KMS-11 (cell line): ENCODE measurements at regions not wholly inside any gene's neighbourhood (a gene's known extent, or its start where the extent isn't known, plus 50 kb on each side); places are given as distances from the start of the nearest gene placed in this dataset.

ENCODE experiments used
- H2AFZ ChIP-seq: fragments of 200-600 bp; sonication (generic); 2 replicates; pipeline ENCODE4 v1.6.1; 2016; ENCODE audit warnings: antibody characterized with exemption, mixed run types, low read depth
- H3K27ac ChIP-seq: fragments of 200-600 bp; sonication (generic); 2 replicates; pipeline ENCODE4 v1.6.1; 2016; ENCODE audit warnings: mild to moderate bottlenecking, mixed run types
- H3K27me3 ChIP-seq: fragments of 200-600 bp; sonication (generic); 2 replicates; pipeline ENCODE4 v1.6.1; 2017; ENCODE audit warnings: mild to moderate bottlenecking, low read depth, mixed run types, moderate library complexity; ENCODE audit not compliant: insufficient read depth
- H3K36me3 ChIP-seq: fragments of 200-600 bp; sonication (generic); 2 replicates; pipeline ENCODE4 v1.6.1; 2017; ENCODE audit warnings: mild to moderate bottlenecking, mixed run types; ENCODE audit not compliant: insufficient read depth
- H3K4me1 ChIP-seq: fragments of 200-600 bp; sonication (generic); 2 replicates; pipeline ENCODE4 v1.6.1; 2016; ENCODE audit warnings: mild to moderate bottlenecking, low read depth, mixed run types; ENCODE audit not compliant: poor library complexity, severe bottlenecking
- H3K4me2 ChIP-seq: fragments of 200-600 bp; sonication (generic); 2 replicates; pipeline ENCODE4 v1.7.0; 2016; ENCODE audit warnings: mild to moderate bottlenecking, mixed run types
- H3K4me3 ChIP-seq: fragments of 200-600 bp; sonication (generic); IDR thresholded peaks from 2 replicates; pipeline ENCODE4 v1.6.1; 2017; ENCODE audit warnings: low read depth, low read length, mixed read lengths; ENCODE audit not compliant: insufficient read depth
- H3K79me2 ChIP-seq: fragments of 200-600 bp; sonication (generic); 2 replicates; pipeline ENCODE4 v1.6.1; 2016; ENCODE audit warnings: low read depth, mixed run types; ENCODE audit not compliant: insufficient read depth
- H3K9ac ChIP-seq: fragments of 200-600 bp; sonication (generic); 2 replicates; pipeline ENCODE4 v1.6.1; 2016; ENCODE audit warnings: mild to moderate bottlenecking, mixed run types
- H4K20me1 ChIP-seq: fragments of 200-600 bp; sonication (generic); 2 replicates; pipeline ENCODE4 v1.6.1; 2016; ENCODE audit warnings: mild to moderate bottlenecking, mixed run types; ENCODE audit not compliant: insufficient read depth
- TF ChIP-seq, protein P1 (sequence below): fragments of 200-600 bp; sonication (generic); conservative IDR thresholded peaks from 2 replicates; pipeline ENCODE4 v1.6.1; 2017; ENCODE audit warnings: low read depth, mild to moderate bottlenecking, antibody characterized with exemption, low read length, moderate library complexity, mixed read lengths

GRCh38 chr7:113172726-113173125 lies 54.4 kb upstream of the SMIM30 start:
- Histone ChIP-seq H3K27ac (no peak overlapping the region), H4K20me1 (no peaks in the 10 kb centered on the region), H3K79me2 (no peaks in the 10 kb centered on the region), H3K36me3 (no peaks in the 10 kb centered on the region), H3K27me3 (no peaks in the 10 kb centered on the region), H2AFZ (no peak overlapping the region), H3K4me2 (no peak overlapping the region), H3K4me3 (no peak overlapping the region), H3K4me1 (no peaks in the 10 kb centered on the region), H3K9ac (no peak overlapping the region)
- TF ChIP-seq, protein P1, sequence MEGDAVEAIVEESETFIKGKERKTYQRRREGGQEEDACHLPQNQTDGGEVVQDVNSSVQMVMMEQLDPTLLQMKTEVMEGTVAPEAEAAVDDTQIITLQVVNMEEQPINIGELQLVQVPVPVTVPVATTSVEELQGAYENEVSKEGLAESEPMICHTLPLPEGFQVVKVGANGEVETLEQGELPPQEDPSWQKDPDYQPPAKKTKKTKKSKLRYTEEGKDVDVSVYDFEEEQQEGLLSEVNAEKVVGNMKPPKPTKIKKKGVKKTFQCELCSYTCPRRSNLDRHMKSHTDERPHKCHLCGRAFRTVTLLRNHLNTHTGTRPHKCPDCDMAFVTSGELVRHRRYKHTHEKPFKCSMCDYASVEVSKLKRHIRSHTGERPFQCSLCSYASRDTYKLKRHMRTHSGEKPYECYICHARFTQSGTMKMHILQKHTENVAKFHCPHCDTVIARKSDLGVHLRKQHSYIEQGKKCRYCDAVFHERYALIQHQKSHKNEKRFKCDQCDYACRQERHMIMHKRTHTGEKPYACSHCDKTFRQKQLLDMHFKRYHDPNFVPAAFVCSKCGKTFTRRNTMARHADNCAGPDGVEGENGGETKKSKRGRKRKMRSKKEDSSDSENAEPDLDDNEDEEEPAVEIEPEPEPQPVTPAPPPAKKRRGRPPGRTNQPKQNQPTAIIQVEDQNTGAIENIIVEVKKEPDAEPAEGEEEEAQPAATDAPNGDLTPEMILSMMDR: no peak

DNA sequence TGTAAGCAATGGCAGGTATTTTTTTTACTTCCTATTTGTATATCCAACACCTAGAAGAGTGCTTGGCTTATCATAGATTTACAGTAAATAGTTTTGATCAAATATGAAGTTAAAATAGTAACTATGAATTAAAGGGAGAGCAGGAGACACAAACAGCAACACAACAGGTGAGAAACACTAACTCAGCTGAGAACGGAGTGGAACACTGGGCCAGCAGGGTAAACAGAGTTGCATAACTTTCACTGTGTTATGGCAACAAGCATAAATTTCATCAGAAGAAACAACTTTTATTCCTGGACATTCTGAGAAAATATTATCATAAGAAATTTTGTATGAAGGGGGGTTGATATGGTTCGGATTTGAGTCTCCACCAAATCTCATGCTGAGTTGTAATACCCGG lies 52.2 kb upstream of the SMIM30 start:
- no peaks in the 10 kb centered on the region for H4K20me1 ChIP-seq
- no peaks in the 10 kb centered on the region for H3K36me3 ChIP-seq
- no peaks in the 10 kb centered on the region for H3K27me3 ChIP-seq
- H3K4me1 ChIP-seq: no peaks in the 10 kb centered on the region
- H3K9ac ChIP-seq: no peak overlapping the region
- H3K79me2 ChIP-seq: no peaks in the 10 kb centered on the region
- TF ChIP-seq, protein P1: no peak
- no peak overlapping the region for H2AFZ ChIP-seq
- no peak overlapping the region for H3K4me2 ChIP-seq
- no peak overlapping the region for H3K4me3 ChIP-seq
- H3K27ac ChIP-seq: no peak overlapping the region
